ENCODE measurements at regions not wholly inside any gene's neighbourhood (a gene's known extent, or its start where the extent isn't known, plus 50 kb on each side); places are given as distances from the start of the nearest gene placed in this dataset.
"Not testable (repeated sequence)": the region's sequence is repeated elsewhere in the genome, so short reads cannot be mapped to it uniquely, and the experiment has no call there.

- DNase-seq: not testable (repeated sequence)
Observed at GRCh38 chr12:131624369-131624739, 86.5 kb upstream of the SFSWAP start.

GRCh38 chr12:131624756-131625501 is 86.0 kb upstream of the SFSWAP start:
- DNase-seq: not testable (repeated sequence)

- not testable (repeated sequence) for DNase-seq
Observed at GRCh38 chr12:131625966-131626722, 84.7 kb upstream of the SFSWAP start.

- peak; percentile 24 to 52 for DNase-seq
Observed at GRCh38 chr12:131627151-131628022, 83.5 kb upstream of the SFSWAP start.

GRCh38 chr12:131628023-131628740 is 82.7 kb upstream of the SFSWAP start:
- DNase-seq: no peak

GRCh38 chr12:131628766-131629448 is 82.0 kb upstream of the SFSWAP start:
- no peak for DNase-seq

- DNase-seq: no peak
Observed at GRCh38 chr12:131631230-131631629, 79.7 kb upstream of the SFSWAP start.

- DNase-seq: not testable (repeated sequence)
Observed at GRCh38 chr12:131631889-131632651, 78.8 kb upstream of the SFSWAP start.

GRCh38 chr12:131632652-131633023 is 78.3 kb upstream of the SFSWAP start:
- not testable (repeated sequence) for DNase-seq

GRCh38 chr12:131633610-131634009 is 77.3 kb upstream of the SFSWAP start:
- DNase-seq: not testable (repeated sequence)

GRCh38 chr12:131634037-131634436 is 76.9 kb upstream of the SFSWAP start:
- DNase-seq: no peak

- not testable (repeated sequence) for DNase-seq
Observed at GRCh38 chr12:131635012-131635411, 75.9 kb upstream of the SFSWAP start.

- DNase-seq: no peak
Observed at GRCh38 chr12:131635491-131636122, 75.3 kb upstream of the SFSWAP start.

- DNase-seq: no peak
Observed at GRCh38 chr12:131636266-131636665, 74.6 kb upstream of the SFSWAP start.

GRCh38 chr12:131636940-131637750 is 73.7 kb upstream of the SFSWAP start:
- DNase-seq: no peak

- DNase-seq: no peak
Observed at GRCh38 chr12:131637986-131638385, 72.9 kb upstream of the SFSWAP start.

GRCh38 chr12:131639270-131639940 is 71.5 kb upstream of the SFSWAP start:
- no peak for DNase-seq

GRCh38 chr12:131640525-131640924 is 70.4 kb upstream of the SFSWAP start:
- DNase-seq: no peak

- DNase-seq: no peak
Observed at GRCh38 chr12:131641315-131641714, 69.6 kb upstream of the SFSWAP start.
